ENCODE measurements at regions not wholly inside any gene's neighbourhood (a gene's known extent, or its start where the extent isn't known, plus 50 kb on each side); places are given as distances from the start of the nearest gene placed in this dataset.

DNA sequence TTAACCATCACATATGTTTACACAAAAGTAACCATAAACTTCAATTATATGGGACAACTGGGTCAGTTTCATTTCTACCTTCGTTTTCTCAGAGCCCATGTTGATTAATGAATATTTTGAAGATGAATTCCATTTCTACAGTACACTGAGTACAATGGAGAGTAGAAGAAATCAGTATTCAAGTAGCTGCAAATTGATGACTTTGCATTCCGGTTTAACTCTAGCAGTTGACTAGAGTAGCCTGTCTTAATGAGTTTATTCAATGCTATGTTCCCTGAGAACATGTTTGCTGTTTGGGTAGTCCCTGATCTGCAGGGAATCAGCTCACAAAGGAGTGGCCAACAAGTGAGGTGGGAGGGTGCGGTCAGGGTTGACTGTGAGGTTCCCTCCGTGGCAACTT, 168.3 kb downstream of the TRIML1 start:
- H3K4me1 Mint-ChIP-seq (ENCODE audit: low read depth), result no peaks in the 10 kb centered on the region
- Histone ChIP-seq H3K27me3 (ENCODE audit: control insufficient read depth in 1 of 2, insufficient read depth in 2 of 2, low read length in 2 of 2) (no peaks in the 10 kb centered on the region), H3K27ac (ENCODE audit: low read depth in 1 of 2, low read length in 2 of 2) (no peak overlapping the region), H3K36me3 (ENCODE audit: insufficient read depth, low read length) (no peaks in the 10 kb centered on the region), H3K9me3 (ENCODE audit: control insufficient read depth in 1 of 2, insufficient read depth in 1 of 2, low read length in 2 of 2) (peaks cover 0 to 21% of the 10 kb centered on the region in 2 experiments), H3K4me1 (ENCODE audit: insufficient read depth, low read length) (no peaks in the 10 kb centered on the region), H3K4me3 (ENCODE audit: low read length) (no peak overlapping the region)
- DNase-seq (no peak), ATAC-seq (ENCODE audit: poor library complexity) (no peak)
- H3K4me3 Mint-ChIP-seq, result no peak overlapping the region
- intact Hi-C loops (cut with DNase I, micrococcal nuclease), result no loop called here
- no peaks in the 10 kb centered on the region for H3K27me3 Mint-ChIP-seq
- no peak overlapping the region for H3K27ac Mint-ChIP-seq
- H3K36me3 Mint-ChIP-seq (ENCODE audit: low read depth), result no peaks in the 10 kb centered on the region
- peaks cover 2% of the 10 kb centered on the region for H3K9me3 Mint-ChIP-seq
- TF ChIP-seq, protein P1, sequence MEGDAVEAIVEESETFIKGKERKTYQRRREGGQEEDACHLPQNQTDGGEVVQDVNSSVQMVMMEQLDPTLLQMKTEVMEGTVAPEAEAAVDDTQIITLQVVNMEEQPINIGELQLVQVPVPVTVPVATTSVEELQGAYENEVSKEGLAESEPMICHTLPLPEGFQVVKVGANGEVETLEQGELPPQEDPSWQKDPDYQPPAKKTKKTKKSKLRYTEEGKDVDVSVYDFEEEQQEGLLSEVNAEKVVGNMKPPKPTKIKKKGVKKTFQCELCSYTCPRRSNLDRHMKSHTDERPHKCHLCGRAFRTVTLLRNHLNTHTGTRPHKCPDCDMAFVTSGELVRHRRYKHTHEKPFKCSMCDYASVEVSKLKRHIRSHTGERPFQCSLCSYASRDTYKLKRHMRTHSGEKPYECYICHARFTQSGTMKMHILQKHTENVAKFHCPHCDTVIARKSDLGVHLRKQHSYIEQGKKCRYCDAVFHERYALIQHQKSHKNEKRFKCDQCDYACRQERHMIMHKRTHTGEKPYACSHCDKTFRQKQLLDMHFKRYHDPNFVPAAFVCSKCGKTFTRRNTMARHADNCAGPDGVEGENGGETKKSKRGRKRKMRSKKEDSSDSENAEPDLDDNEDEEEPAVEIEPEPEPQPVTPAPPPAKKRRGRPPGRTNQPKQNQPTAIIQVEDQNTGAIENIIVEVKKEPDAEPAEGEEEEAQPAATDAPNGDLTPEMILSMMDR (IDR thresholded peaks at IDR 0.05), result no peak
- CTCF ChIA-PET, result no interaction called here
- POLR2A ChIA-PET, result no interaction called here

DNA sequence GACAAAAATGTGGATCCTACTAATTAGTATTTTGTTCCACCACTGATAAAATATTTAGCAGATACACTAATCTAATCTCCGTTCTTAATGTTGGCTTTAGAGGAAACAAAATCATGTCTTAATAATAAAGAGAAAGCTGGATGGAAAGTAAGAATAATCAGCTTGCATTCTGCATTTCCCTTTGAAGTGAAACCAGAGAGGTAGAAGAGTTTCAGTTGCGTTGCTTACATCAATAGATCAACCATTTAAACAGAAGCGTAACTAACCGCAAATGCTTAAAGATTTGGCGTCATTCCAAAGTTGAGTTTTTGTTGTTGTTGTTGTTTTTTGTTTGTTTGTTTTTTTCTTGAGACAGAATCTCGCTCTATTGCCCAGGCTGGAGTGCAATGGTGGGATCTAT, 168.9 kb downstream of the TRIML1 start:
- Mint-ChIP-seq H3K9me3 (peaks cover 6% of the 10 kb centered on the region), H3K27me3 (no peaks in the 10 kb centered on the region), H3K27ac (no peak overlapping the region), H3K36me3 (ENCODE audit: low read depth) (no peaks in the 10 kb centered on the region), H3K4me3 (no peak overlapping the region), H3K4me1 (ENCODE audit: low read depth) (no peaks in the 10 kb centered on the region)
- TF ChIP-seq, protein P1 (IDR thresholded peaks at IDR 0.05), result no peak
- intact Hi-C loops (cut with DNase I, micrococcal nuclease), result no loop called here
- ChIA-PET POLR2A (no interaction called here), CTCF (no interaction called here)
- Histone ChIP-seq H3K36me3 (ENCODE audit: insufficient read depth, low read length) (no peaks in the 10 kb centered on the region), H3K27me3 (ENCODE audit: control insufficient read depth in 1 of 2, insufficient read depth in 2 of 2, low read length in 2 of 2) (no peaks in the 10 kb centered on the region), H3K4me3 (ENCODE audit: low read length) (no peak overlapping the region), H3K27ac (ENCODE audit: low read depth in 1 of 2, low read length in 2 of 2) (no peak overlapping the region), H3K9me3 (ENCODE audit: control insufficient read depth in 1 of 2, insufficient read depth in 1 of 2, low read length in 2 of 2) (peaks cover 0 to 20% of the 10 kb centered on the region in 2 experiments), H3K4me1 (ENCODE audit: insufficient read depth, low read length) (no peaks in the 10 kb centered on the region)
- ATAC-seq (ENCODE audit: poor library complexity) (no peak), DNase-seq (no peak)

DNA sequence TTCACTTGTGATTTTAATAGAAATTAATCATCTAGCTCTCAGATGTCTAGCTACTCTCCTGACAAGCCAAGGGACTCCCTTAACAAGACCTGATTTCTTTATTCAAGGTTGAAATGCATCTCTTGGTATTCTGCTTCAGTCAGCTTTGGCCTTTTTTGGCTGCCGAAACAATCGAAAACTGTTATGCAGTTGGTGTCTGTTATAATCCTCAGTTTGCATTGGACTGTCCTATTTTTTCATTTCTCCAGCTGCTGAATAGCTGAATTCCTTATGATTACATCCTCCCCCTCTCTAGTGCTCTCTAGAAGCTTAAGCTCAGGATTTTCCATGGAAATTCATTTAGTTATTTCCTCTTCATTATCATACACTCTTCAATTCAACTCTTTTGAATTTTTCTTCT, 177.2 kb downstream of the TRIML1 start:
- intact Hi-C loops (cut with DNase I, micrococcal nuclease), result no loop called here
- Histone ChIP-seq H3K9me3 (ENCODE audit: control insufficient read depth in 1 of 2, insufficient read depth in 1 of 2, low read length in 2 of 2) (peaks cover 0 to 11% of the 10 kb centered on the region in 2 experiments), H3K4me1 (ENCODE audit: insufficient read depth, low read length) (no peaks in the 10 kb centered on the region), H3K4me3 (ENCODE audit: low read length) (no peak overlapping the region), H3K36me3 (ENCODE audit: insufficient read depth, low read length) (no peaks in the 10 kb centered on the region), H3K27me3 (ENCODE audit: control insufficient read depth in 1 of 2, insufficient read depth in 2 of 2, low read length in 2 of 2) (no peaks in the 10 kb centered on the region), H3K27ac (ENCODE audit: low read depth in 1 of 2, low read length in 2 of 2) (no peak overlapping the region)
- Mint-ChIP-seq H3K4me3 (no peak overlapping the region), H3K27ac (no peak overlapping the region), H3K27me3 (no peaks in the 10 kb centered on the region), H3K4me1 (ENCODE audit: low read depth) (no peaks in the 10 kb centered on the region), H3K9me3 (peaks cover 18% of the 10 kb centered on the region), H3K36me3 (ENCODE audit: low read depth) (no peaks in the 10 kb centered on the region)
- ATAC-seq (ENCODE audit: poor library complexity) (no peak), DNase-seq (no peak)
- TF ChIP-seq, protein P1 (IDR thresholded peaks at IDR 0.05), result no peak
- ChIA-PET CTCF (no interaction called here), POLR2A (no interaction called here)

Measured in CD4-positive, alpha-beta T cell (primary cell).